ENCODE measurements at regions not wholly inside any gene's neighbourhood (a gene's known extent, or its start where the extent isn't known, plus 50 kb on each side); places are given as distances from the start of the nearest gene placed in this dataset.

DNA sequence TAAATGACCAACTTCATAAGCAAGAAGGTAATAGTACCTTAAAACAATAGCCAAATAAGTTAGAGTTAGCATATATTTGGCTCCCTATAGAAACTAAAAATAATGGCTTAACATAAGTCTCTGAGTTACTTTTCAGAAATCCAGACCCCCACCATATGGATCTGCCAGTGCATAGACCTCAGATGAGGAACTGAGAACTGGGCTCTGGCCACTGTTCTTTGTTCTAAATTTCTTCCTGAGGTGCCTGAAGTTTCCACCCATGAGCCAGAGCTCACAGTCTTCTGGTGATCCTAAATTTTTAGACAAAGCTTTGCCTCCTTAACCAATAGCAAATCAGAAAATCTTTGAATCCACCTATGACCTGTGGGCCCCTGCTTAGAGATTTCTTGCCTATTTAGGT is 250.9 kb downstream of the YTHDC2 start:
- H2AFZ ChIP-seq (replicated peaks; ENCODE audit: low read length, poor library complexity) = no peak overlapping the region

More for the DNA sequence above, 250.9 kb downstream of the YTHDC2 start:
- Histone ChIP-seq H4K5ac (ENCODE audit: low read depth, low read length) (no peak overlapping the region), H3K4me2 (ENCODE audit: low read depth, low read length) (no peak overlapping the region), H3K27me3 (ENCODE audit: control insufficient read depth, insufficient read depth, low read length) (no peaks in the 10 kb centered on the region), H4K91ac (ENCODE audit: insufficient read depth, low read depth, low read length) (no peak overlapping the region), H4K20me1 (ENCODE audit: insufficient read depth, low read length) (no peaks in the 10 kb centered on the region), H3K36me3 (ENCODE audit: control insufficient read depth, insufficient read depth, low read length) (no peaks in the 10 kb centered on the region), H3K23ac (ENCODE audit: low read depth, low read length) (no peak overlapping the region), H4K8ac (ENCODE audit: low read depth in 2 of 2, low read length in 2 of 2) (no peak overlapping the region), H2AK9ac (replicated peaks; ENCODE audit: low read depth, low read length, poor library complexity) (no peak overlapping the region), H2BK20ac (ENCODE audit: low read depth, low read length) (no peak overlapping the region), H3K27ac (ENCODE audit: insufficient read depth, low read length) (no peak overlapping the region), H3K9me1 (ENCODE audit: insufficient read depth, low read length) (no peaks in the 10 kb centered on the region), H2BK15ac (ENCODE audit: low read depth, low read length) (no peak overlapping the region), H3K9me3 (ENCODE audit: control insufficient read depth, insufficient read depth, low read length) (no peaks in the 10 kb centered on the region), H3K79me1 (ENCODE audit: low read depth in 1 of 2, low read length in 2 of 2) (no peaks in the 10 kb centered on the region), H3K4me1 (ENCODE audit: control insufficient read depth, insufficient read depth, low read length) (no peaks in the 10 kb centered on the region), H3K4me3 (ENCODE audit: insufficient read depth, low read depth, low read length) (no peak overlapping the region), H3K18ac (ENCODE audit: low read depth, low read length) (no peak overlapping the region), H3K9ac (ENCODE audit: low read depth, low read length) (no peak overlapping the region), H2AK5ac (ENCODE audit: low read depth, low read length) (no peak overlapping the region), H3K4ac (ENCODE audit: low read depth, low read length) (no peak overlapping the region), H2BK5ac (ENCODE audit: low read depth, low read length, poor library complexity, severe bottlenecking) (no peak overlapping the region), H3K14ac (replicated peaks; ENCODE audit: low read depth, low read length) (no peak overlapping the region), H3K56ac (ENCODE audit: extremely low read depth, insufficient read depth, low read length) (no peak overlapping the region), H2BK120ac (ENCODE audit: low read depth, low read length) (no peak overlapping the region)
- ChIA-PET CTCF (no interaction called here), POLR2A (ENCODE audit: unreplicated experiment) (no interaction called here)
- no TSS peak for BruUV-seq (replicated peaks)
- DNase-seq (no peak), ATAC-seq (ENCODE audit: low read depth) (no peak)
- dilution Hi-C loops (cut with HindIII; ENCODE audit: low sequenced_read_pairs, unreplicated experiment) (no loop called here), intact Hi-C loops (cut with micrococcal nuclease) (no loop called here), in situ Hi-C loops (cut with MboI; ENCODE audit: low sequenced_read_pairs) (no loop called here)
- TF ChIP-seq NFE2L2 (IDR thresholded peaks at IDR 0.05; ENCODE audit: low read depth, low read length) = no peak
- no peak for TF ChIP-seq RCOR1 (IDR thresholded peaks at IDR 0.05; ENCODE audit: insufficient replicate concordance, low read length)
- TF ChIP-seq FOS (IDR thresholded peaks at IDR 0.05; ENCODE audit: low read depth, low read length) = no peak
- no peak for TF ChIP-seq RFX5 (IDR thresholded peaks at IDR 0.05; ENCODE audit: low read depth, low read length)
- TF ChIP-seq CEBPB (IDR thresholded peaks at IDR 0.05; ENCODE audit: low read depth, low read length) = no peak
- TF ChIP-seq SMC3 (IDR thresholded peaks at IDR 0.05; ENCODE audit: low read depth, low read length) = no peak
- TF ChIP-seq POLR2A (IDR thresholded peaks at IDR 0.05; ENCODE audit: low read depth, low read length) = no peak
- TF ChIP-seq MAZ (IDR thresholded peaks at IDR 0.05; ENCODE audit: borderline replicate concordance, low read depth, low read length) = no peak
- TF ChIP-seq RAD21 (IDR thresholded peaks at IDR 0.05; ENCODE audit: low read length) = no peak
- no peak for TF ChIP-seq USF2 (IDR thresholded peaks at IDR 0.05; ENCODE audit: low read depth, low read length)
- TF ChIP-seq ELK1 (IDR thresholded peaks at IDR 0.05; ENCODE audit: borderline replicate concordance, low read depth, low read length) = no peak
- TF ChIP-seq, protein P1, sequence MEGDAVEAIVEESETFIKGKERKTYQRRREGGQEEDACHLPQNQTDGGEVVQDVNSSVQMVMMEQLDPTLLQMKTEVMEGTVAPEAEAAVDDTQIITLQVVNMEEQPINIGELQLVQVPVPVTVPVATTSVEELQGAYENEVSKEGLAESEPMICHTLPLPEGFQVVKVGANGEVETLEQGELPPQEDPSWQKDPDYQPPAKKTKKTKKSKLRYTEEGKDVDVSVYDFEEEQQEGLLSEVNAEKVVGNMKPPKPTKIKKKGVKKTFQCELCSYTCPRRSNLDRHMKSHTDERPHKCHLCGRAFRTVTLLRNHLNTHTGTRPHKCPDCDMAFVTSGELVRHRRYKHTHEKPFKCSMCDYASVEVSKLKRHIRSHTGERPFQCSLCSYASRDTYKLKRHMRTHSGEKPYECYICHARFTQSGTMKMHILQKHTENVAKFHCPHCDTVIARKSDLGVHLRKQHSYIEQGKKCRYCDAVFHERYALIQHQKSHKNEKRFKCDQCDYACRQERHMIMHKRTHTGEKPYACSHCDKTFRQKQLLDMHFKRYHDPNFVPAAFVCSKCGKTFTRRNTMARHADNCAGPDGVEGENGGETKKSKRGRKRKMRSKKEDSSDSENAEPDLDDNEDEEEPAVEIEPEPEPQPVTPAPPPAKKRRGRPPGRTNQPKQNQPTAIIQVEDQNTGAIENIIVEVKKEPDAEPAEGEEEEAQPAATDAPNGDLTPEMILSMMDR (conservative IDR thresholded peaks at IDR 0.05; ENCODE audit: low read depth, low read length) = no peak
- no peak for TF ChIP-seq MAFK (IDR thresholded peaks at IDR 0.05; ENCODE audit: low read depth, low read length)
- no peak for TF ChIP-seq BHLHE40 (IDR thresholded peaks at IDR 0.05; ENCODE audit: low read depth, low read length)
- TF ChIP-seq MXI1 (IDR thresholded peaks at IDR 0.05; ENCODE audit: borderline replicate concordance, low read depth, low read length) = no peak
- TF ChIP-seq CHD1 (IDR thresholded peaks at IDR 0.05; ENCODE audit: low read depth, low read length) = no peak
